ENCODE measurements at regions not wholly inside any gene's neighbourhood (a gene's known extent, or its start where the extent isn't known, plus 50 kb on each side); places are given as distances from the start of the nearest gene placed in this dataset.
A peak's percentile ranks its signal among the peaks of the same experiment; 100 is the strongest.
"Not testable (repeated sequence)": the region's sequence is repeated elsewhere in the genome, so short reads cannot be mapped to it uniquely, and the experiment has no call there.

GRCh38 chr3:70716832-70717231, 404.4 kb upstream of the MDFIC2 start:
- TF ChIP-seq CTCF (IDR thresholded peaks at IDR 0.05): peak; percentile 30 to 65 (median 52)
- Histone ChIP-seq H3K27me3 (no peaks in the 10 kb centered on the region), H3K9me3 (peaks cover 0 to 18% of the 10 kb centered on the region in 2 donors), H3K27ac (no peak overlapping the region), H3K4me1 (peaks cover 3 to 7% of the 10 kb centered on the region in 2 donors), H3K36me3 (no peaks in the 10 kb centered on the region), H3K4me3 (no peak overlapping the region)
- DNase-seq (ENCODE audit: low spot score in 2 of 2): no peak
- intact Hi-C loops (cut with DNase I): loop anchor here (2.0 to 5.0 kb wide), 5 partner anchors 170 to 935 kb away; no protein-coding TSS in a partner anchor

GRCh38 chr3:70712449-70713082, 400.1 kb upstream of the MDFIC2 start:
- DNase-seq (ENCODE audit: low spot score in 2 of 2): no peak
- H3K9me3 ChIP-seq: peaks cover 0 to 18% of the 10 kb centered on the region in 2 donors
- no peak overlapping the region for H3K4me3 ChIP-seq
- intact Hi-C loops (cut with DNase I): no loop called here
- no peaks in the 10 kb centered on the region for H3K36me3 ChIP-seq
- H3K27ac ChIP-seq: no peak overlapping the region
- no peaks in the 10 kb centered on the region for H3K27me3 ChIP-seq
- TF ChIP-seq CTCF (IDR thresholded peaks at IDR 0.05): no peak
- peaks cover 3 to 4% of the 10 kb centered on the region in 2 donors for H3K4me1 ChIP-seq

GRCh38 chr3:70703305-70704102, 391.1 kb upstream of the MDFIC2 start:
- no peak overlapping the region for H3K27ac ChIP-seq
- H3K4me1 ChIP-seq: peaks cover 0 to 14% of the 10 kb centered on the region in 2 donors
- H3K36me3 ChIP-seq: no peaks in the 10 kb centered on the region
- no peaks in the 10 kb centered on the region for H3K27me3 ChIP-seq
- H3K4me3 ChIP-seq: no peak overlapping the region
- TF ChIP-seq CTCF (IDR thresholded peaks at IDR 0.05): no peak
- no peaks in the 10 kb centered on the region for H3K9me3 ChIP-seq
- intact Hi-C loops (cut with DNase I): no loop called here
- DNase-seq (ENCODE audit: low spot score in 2 of 2): no peak

DNA sequence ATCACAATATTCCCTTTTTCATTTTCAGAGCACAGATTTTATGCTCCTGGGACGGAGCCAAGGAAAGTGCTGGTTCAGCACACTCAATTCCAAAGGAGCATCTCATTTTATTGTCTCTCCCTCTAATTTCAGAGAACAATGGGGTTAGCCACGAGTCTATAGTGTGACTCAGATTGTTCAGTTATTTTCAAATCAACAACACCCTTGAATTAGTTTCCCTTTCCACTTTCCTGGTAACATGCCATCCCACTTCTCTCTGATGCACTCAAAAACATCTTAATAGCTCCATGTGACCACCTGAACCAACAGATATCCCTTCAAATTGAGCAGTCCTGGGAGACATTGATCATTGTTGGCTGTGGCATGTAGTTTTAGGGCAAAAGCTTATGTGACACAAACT, 389.7 kb upstream of the MDFIC2 start:
- no peaks in the 10 kb centered on the region for H3K36me3 ChIP-seq

GRCh38 chr3:70684701-70685100, 372.3 kb upstream of the MDFIC2 start:
- Histone ChIP-seq H3K27me3 (no peaks in the 10 kb centered on the region), H3K4me3 (no peak overlapping the region), H3K9me3 (no peaks in the 10 kb centered on the region), H3K36me3 (no peaks in the 10 kb centered on the region), H3K27ac (no peak overlapping the region), H3K4me1 (no peaks in the 10 kb centered on the region)
- intact Hi-C loops (cut with DNase I): no loop called here
- TF ChIP-seq CTCF (IDR thresholded peaks at IDR 0.05): no peak
- DNase-seq (ENCODE audit: low spot score in 2 of 2): no peak

More for the DNA sequence above, 389.7 kb upstream of the MDFIC2 start:
- Histone ChIP-seq H3K9me3 (no peaks in the 10 kb centered on the region), H3K4me3 (no peak overlapping the region), H3K4me1 (peaks cover 0 to 17% of the 10 kb centered on the region in 2 donors), H3K27ac (no peak overlapping the region), H3K27me3 (no peaks in the 10 kb centered on the region)
- no peak for DNase-seq (ENCODE audit: low spot score in 2 of 2)
- intact Hi-C loops (cut with DNase I): no loop called here
- no peak for TF ChIP-seq CTCF (IDR thresholded peaks at IDR 0.05)

DNA sequence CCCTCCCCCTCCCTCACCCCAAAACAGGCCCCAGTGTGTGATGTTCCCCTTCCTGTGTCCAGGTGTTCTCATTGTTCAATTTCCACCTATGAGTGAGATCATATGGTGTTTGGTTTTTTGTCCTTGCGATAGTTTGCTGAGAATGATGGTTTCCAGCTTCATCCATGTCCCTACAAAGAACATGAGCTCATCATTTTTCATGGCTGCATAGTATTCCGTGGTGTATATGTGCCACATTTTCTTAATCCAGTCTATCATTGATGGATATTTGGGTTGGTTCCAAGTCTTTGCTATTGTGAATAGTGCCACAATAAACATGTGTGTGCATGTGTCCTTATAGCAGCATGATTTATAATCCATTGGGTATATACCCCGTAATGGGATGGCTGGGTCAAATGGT, 363.4 kb upstream of the MDFIC2 start:
- H3K27me3 ChIP-seq; H3K27ac ChIP-seq; H3K9me3 ChIP-seq; DNase-seq (ENCODE audit: low spot score in 2 of 2); intact Hi-C loops (cut with DNase I); H3K36me3 ChIP-seq; H3K4me1 ChIP-seq; H3K4me3 ChIP-seq: not testable (repeated sequence)

Data from ascending aorta (tissue), 2 donors.